IMR-90 (cell line): ENCODE measurements at regions not wholly inside any gene's neighbourhood (a gene's known extent, or its start where the extent isn't known, plus 50 kb on each side); places are given as distances from the start of the nearest gene placed in this dataset.

Experiments
- ATAC-seq: fragments of 200-7000 bp; cut with Tn5 transposase; 2 replicates; pipeline ENCODE4 v1.9.1; 2020; ENCODE audit warnings: low read depth, mild to moderate bottlenecking, moderate library complexity
- BruUV-seq: library from RNA; stranded (reverse); fragments of 400-500 nt; replicated peaks from 2 replicates; lab custom pipeline; 2021; lab: Mats Ljungman, UMichigan
- CTCF ChIA-PET: fragments of 300-600 bp; formaldehyde crosslinking; extraction: SDS; loops from one replicate; lab custom pipeline; 2021; ENCODE audit warnings: antibody characterized with exemption; lab: Yijun Ruan, JAX
- POLR2A ChIA-PET: fragments of 300-600 bp; sonication (Branson Sonifier 250); formaldehyde crosslinking; loops from one replicate; lab custom pipeline; 2022; ENCODE audit warnings: antibody characterized with exemption; ENCODE audit not compliant: unreplicated experiment; lab: Charles Lee
- DNase-seq: peaks from one replicate; pipeline ENCODE4 v3.0.0; 2013
- H2AFZ ChIP-seq: replicated peaks from 2 replicates; pipeline ENCODE3; 2013; ENCODE audit warnings: low read length, mild to moderate bottlenecking; ENCODE audit not compliant: poor library complexity
- H2AK5ac ChIP-seq: 2 replicates; pipeline ENCODE4 v1.6.1; 2013; ENCODE audit warnings: low read depth, low read length, inconsistent platforms
- H2AK9ac ChIP-seq: replicated peaks from 2 replicates; pipeline ENCODE3; 2013; ENCODE audit warnings: mild to moderate bottlenecking, low read depth, low read length, moderate library complexity; ENCODE audit not compliant: poor library complexity
- H2BK120ac ChIP-seq: 2 replicates; pipeline ENCODE4 v1.6.1; 2013; ENCODE audit warnings: low read depth, low read length, inconsistent platforms
- H2BK15ac ChIP-seq: 3 replicates; pipeline ENCODE4 v1.6.1; 2013; ENCODE audit warnings: low read depth, low read length, inconsistent platforms
- H2BK20ac ChIP-seq: 2 replicates; pipeline ENCODE4 v1.6.1; 2013; ENCODE audit warnings: low read depth, mild to moderate bottlenecking, inconsistent platforms, low read length, moderate library complexity
- H2BK5ac ChIP-seq: 2 replicates; pipeline ENCODE4 v1.6.1; 2013; ENCODE audit warnings: mild to moderate bottlenecking, low read depth, low read length, inconsistent platforms; ENCODE audit not compliant: poor library complexity, severe bottlenecking
- H3K14ac ChIP-seq: replicated peaks from 2 replicates; pipeline ENCODE4 v1.6.1; 2013; ENCODE audit warnings: low read depth, low read length, inconsistent platforms
- H3K18ac ChIP-seq: 2 replicates; pipeline ENCODE4 v1.6.1; 2013; ENCODE audit warnings: low read depth, low read length, control low read depth
- H3K23ac ChIP-seq: 2 replicates; pipeline ENCODE4 v1.6.1; 2013; ENCODE audit warnings: low read depth, low read length, inconsistent platforms
- H3K27ac ChIP-seq: 2 replicates; pipeline ENCODE4 v1.5.1; 2013; ENCODE audit warnings: mild to moderate bottlenecking, control low read depth, low read length; ENCODE audit not compliant: insufficient read depth
- H3K27me3 ChIP-seq: 2 replicates; pipeline ENCODE4 v1.6.1; 2013; ENCODE audit warnings: low read length; ENCODE audit not compliant: control insufficient read depth, insufficient read depth
- H3K36me3 ChIP-seq: 2 replicates; pipeline ENCODE4 v1.6.1; 2013; ENCODE audit warnings: low read length, mixed read lengths; ENCODE audit not compliant: control insufficient read depth, insufficient read depth
- H3K4ac ChIP-seq: 2 replicates; pipeline ENCODE4 v1.6.1; 2013; ENCODE audit warnings: low read depth, low read length, inconsistent platforms
- H3K4me1 ChIP-seq: 2 replicates; pipeline ENCODE4 v1.6.1; 2013; ENCODE audit warnings: low read length, mixed read lengths; ENCODE audit not compliant: control insufficient read depth, insufficient read depth
- H3K4me2 ChIP-seq: 2 replicates; pipeline ENCODE4 v1.6.1; 2013; ENCODE audit warnings: low read depth, mild to moderate bottlenecking, control low read depth, low read length, moderate library complexity
- H3K4me3 ChIP-seq: 2 replicates; pipeline ENCODE4 v1.5.1; 2013; ENCODE audit warnings: low read depth, mild to moderate bottlenecking, control low read depth, low read length, moderate library complexity; ENCODE audit not compliant: insufficient read depth
- H3K56ac ChIP-seq: 2 replicates; pipeline ENCODE4 v1.6.1; 2013; ENCODE audit warnings: low read length, inconsistent platforms; ENCODE audit not compliant: insufficient read depth; ENCODE audit errors: extremely low read depth
- H3K79me1 ChIP-seq, 2 experiments: 2 replicates each; pipeline ENCODE4 v1.6.1; 2013; ENCODE audit warnings: low read length in 2 of 2, inconsistent platforms in 1 of 2, low read depth in 1 of 2
- H3K9ac ChIP-seq: 2 replicates; pipeline ENCODE4 v1.6.1; 2013; ENCODE audit warnings: low read depth, low read length, control low read depth
- H3K9me1 ChIP-seq: 2 replicates; pipeline ENCODE4 v1.6.1; 2013; ENCODE audit warnings: low read length, inconsistent platforms; ENCODE audit not compliant: insufficient read depth
- H3K9me3 ChIP-seq: 2 replicates; pipeline ENCODE4 v1.6.1; 2013; ENCODE audit warnings: low read length; ENCODE audit not compliant: control insufficient read depth, insufficient read depth
- H4K20me1 ChIP-seq: 2 replicates; pipeline ENCODE4 v1.6.1; 2013; ENCODE audit warnings: low read length, inconsistent platforms; ENCODE audit not compliant: insufficient read depth
- H4K5ac ChIP-seq: 2 replicates; pipeline ENCODE4 v1.6.1; 2013; ENCODE audit warnings: mild to moderate bottlenecking, low read depth, low read length, control low read depth
- H4K8ac ChIP-seq, 2 experiments: 2 replicates each; pipeline ENCODE4 v1.6.1; 2013; ENCODE audit warnings: low read depth in 2 of 2, low read length in 2 of 2, control low read depth in 1 of 2, inconsistent platforms in 1 of 2
- H4K91ac ChIP-seq: 2 replicates; pipeline ENCODE4 v1.6.1; 2013; ENCODE audit warnings: low read depth, low read length, inconsistent platforms; ENCODE audit not compliant: insufficient read depth
- MAZ ChIP-seq: IDR thresholded peaks from 2 replicates; pipeline ENCODE4 v1.6.1; 2012; ENCODE audit warnings: low read depth, mild to moderate bottlenecking, low read length, improper control_type of control experiment, moderate library complexity, borderline replicate concordance
- WGBS, 2 experiments: methylation state at CpG; one replicate each; pipeline versions ENCODE4 v1.1.5 to v1.1.7; 2013; ENCODE audit warnings: missing lambda C conversion rate in 2 of 2; ENCODE audit not compliant: insufficient read length in 1 of 2; ENCODE audit errors: extremely low coverage in 2 of 2; 5-methylcytosine and 5-hydroxymethylcytosine counted together
- dilution Hi-C: fragments of 300-500 bp; cut with HindIII; formaldehyde crosslinking; loops from one replicate; pipeline ENCODE4 v1.14.3; 2018; ENCODE audit warnings: low sequenced_read_pairs; ENCODE audit not compliant: unreplicated experiment
- in situ Hi-C: fragments of 300-500 bp; cut with MboI; formaldehyde crosslinking; loops from 3 replicates; pipeline ENCODE4 v1.14.3; 2019; ENCODE audit warnings: low sequenced_read_pairs, inconsistent platforms, mixed read lengths
- intact Hi-C: fragments of 100-400 bp; cut with micrococcal nuclease; formaldehyde crosslinking; loops from 2 replicates; pipeline ENCODE4 v1.10.0; 2022

- H4K91ac ChIP-seq = no peak overlapping the region
- H3K4me2 ChIP-seq = no peak overlapping the region
- no peaks in the 10 kb centered on the region for H3K4me1 ChIP-seq
- H3K4ac ChIP-seq = no peak overlapping the region
- ChIA-PET CTCF (no interaction called here), POLR2A (no interaction called here)
- no peak overlapping the region for H2BK120ac ChIP-seq
- H3K27me3 ChIP-seq = no peaks in the 10 kb centered on the region; the same call in 1 of the 2 replicates
- no peak for TF ChIP-seq MAZ
- BruUV-seq = no TSS peak
- no peak overlapping the region for H3K18ac ChIP-seq
- no peak overlapping the region for H3K9ac ChIP-seq
- H4K5ac ChIP-seq = no peak overlapping the region
- ATAC-seq (no peak), DNase-seq (no peak)
- no peak overlapping the region for H3K56ac ChIP-seq
- H4K20me1 ChIP-seq = no peaks in the 10 kb centered on the region
- no peak overlapping the region for H2AFZ ChIP-seq
- intact Hi-C loops (no loop called here), in situ Hi-C loops (no loop called here), dilution Hi-C loops (no loop called here)
- no peak overlapping the region for H2BK5ac ChIP-seq
- no peak overlapping the region for H2AK9ac ChIP-seq
- H3K4me3 ChIP-seq = no peak overlapping the region
- no peak overlapping the region for H2BK15ac ChIP-seq
- no peak overlapping the region for H3K27ac ChIP-seq
- WGBS, 2 experiments = 67% methylated on average over 2 of the region's 7 CpGs; no CpG with 5 or more reads in 1 of the 2 experiments
- no peak overlapping the region for H2AK5ac ChIP-seq
- no peak overlapping the region for H3K23ac ChIP-seq
- H3K36me3 ChIP-seq = no peaks in the 10 kb centered on the region
- H2BK20ac ChIP-seq = no peak overlapping the region
- no peaks in the 10 kb centered on the region for H3K9me1 ChIP-seq
- no peaks in the 10 kb centered on the region for H3K9me3 ChIP-seq
- no peak overlapping the region for H3K14ac ChIP-seq
- no peaks in the 10 kb centered on the region for H3K79me1 ChIP-seq
- no peak overlapping the region for H4K8ac ChIP-seq
Observed at GRCh38 chr2:221154176-221154575, 417.9 kb downstream of the EPHA4 start.
